Gastroesophageal sphincter (tissue), 3 donors: ENCODE measurements at regions not wholly inside any gene's neighbourhood (a gene's known extent, or its start where the extent isn't known, plus 50 kb on each side); places are given as distances from the start of the nearest gene placed in this dataset.

ENCODE experiments used
- POLR2A ChIP-seq, 2 donors: fragments of 450-650 bp; IDR thresholded peaks; one replicate each; pipeline ENCODE4 v1.6.1; 2017; ENCODE audit warnings: antibody characterized with exemption in 2 of 2, mild to moderate bottlenecking in 2 of 2, moderate library complexity in 1 of 2
- TF ChIP-seq, protein P1 (sequence below), 4 experiments: fragments of 200-600 bp in 2 of 4; fragments of 450-650 bp in 2 of 4; sonication (generic) in 1 of 4; IDR thresholded peaks; one replicate each; pipeline ENCODE4 v1.5.1; 2017 to 2019; ENCODE audit warnings: antibody characterized with exemption in 4 of 4, mild to moderate bottlenecking in 2 of 4, moderate library complexity in 2 of 4

DNA sequence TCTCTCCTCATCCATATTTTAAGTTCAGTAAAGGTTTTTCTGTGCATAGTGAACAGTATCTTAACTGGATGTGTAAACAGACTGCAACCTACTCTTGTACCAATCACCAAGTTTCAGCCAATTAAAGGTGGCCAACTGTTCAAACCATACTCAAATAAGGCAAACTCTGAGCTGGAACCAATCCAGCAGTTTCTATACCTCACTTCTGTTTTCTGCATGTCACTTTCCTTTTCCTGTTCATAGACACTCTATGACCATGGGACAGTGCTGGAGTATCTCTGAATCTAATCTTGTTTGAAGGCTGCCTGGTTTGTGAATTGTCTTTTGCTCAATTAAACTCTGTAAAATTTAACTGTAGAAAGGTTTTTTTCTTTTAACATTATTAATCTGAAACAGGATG, 470.3 kb upstream of the SLITRK6 start:
- TF ChIP-seq, protein P1, sequence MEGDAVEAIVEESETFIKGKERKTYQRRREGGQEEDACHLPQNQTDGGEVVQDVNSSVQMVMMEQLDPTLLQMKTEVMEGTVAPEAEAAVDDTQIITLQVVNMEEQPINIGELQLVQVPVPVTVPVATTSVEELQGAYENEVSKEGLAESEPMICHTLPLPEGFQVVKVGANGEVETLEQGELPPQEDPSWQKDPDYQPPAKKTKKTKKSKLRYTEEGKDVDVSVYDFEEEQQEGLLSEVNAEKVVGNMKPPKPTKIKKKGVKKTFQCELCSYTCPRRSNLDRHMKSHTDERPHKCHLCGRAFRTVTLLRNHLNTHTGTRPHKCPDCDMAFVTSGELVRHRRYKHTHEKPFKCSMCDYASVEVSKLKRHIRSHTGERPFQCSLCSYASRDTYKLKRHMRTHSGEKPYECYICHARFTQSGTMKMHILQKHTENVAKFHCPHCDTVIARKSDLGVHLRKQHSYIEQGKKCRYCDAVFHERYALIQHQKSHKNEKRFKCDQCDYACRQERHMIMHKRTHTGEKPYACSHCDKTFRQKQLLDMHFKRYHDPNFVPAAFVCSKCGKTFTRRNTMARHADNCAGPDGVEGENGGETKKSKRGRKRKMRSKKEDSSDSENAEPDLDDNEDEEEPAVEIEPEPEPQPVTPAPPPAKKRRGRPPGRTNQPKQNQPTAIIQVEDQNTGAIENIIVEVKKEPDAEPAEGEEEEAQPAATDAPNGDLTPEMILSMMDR (IDR thresholded peaks at IDR 0.05) = no peak
- TF ChIP-seq POLR2A (IDR thresholded peaks at IDR 0.05) = no peak
